H1 (cell line): ENCODE measurements at regions not wholly inside any gene's neighbourhood (a gene's known extent, or its start where the extent isn't known, plus 50 kb on each side); places are given as distances from the start of the nearest gene placed in this dataset.

Experiments
- CTCF ChIA-PET: fragments of 300-600 bp; sonication (Branson Sonifier 250); formaldehyde crosslinking; loops from one replicate; lab custom pipeline; 2021; ENCODE audit not compliant: partially characterized antibody; lab: Charles Lee
- POLR2A ChIA-PET: fragments of 300-600 bp; sonication (Branson Sonifier 250); formaldehyde crosslinking; loops from one replicate; lab custom pipeline; 2021; ENCODE audit warnings: inconsistent platforms; ENCODE audit not compliant: partially characterized antibody; lab: Charles Lee
- DNase-seq, 2 experiments: peaks; one replicate each; pipeline versions ENCODE4 v3.0.0 to v3.0.0-alpha.2; 2010 to 2022; ENCODE audit warnings: low spot score in 2 of 2, low read depth in 1 of 2, mixed read lengths in 1 of 2
- FAIRE-seq: peaks from 2 replicates; lab custom pipeline; 2011; peaks lifted over from hg19 to GRCh38; lab: Jason Lieb, UNC
- H2AFZ ChIP-seq: 2 replicates; pipeline ENCODE4 v1.8.1; 2012; ENCODE audit warnings: low read length, inconsistent platforms
- H2AK5ac ChIP-seq: 2 replicates; pipeline ENCODE4 v1.6.1; 2013; ENCODE audit warnings: low read depth, low read length
- H2BK120ac ChIP-seq: replicated peaks from 2 replicates; pipeline ENCODE3; 2013; ENCODE audit warnings: low read depth, low read length, inconsistent platforms
- H2BK12ac ChIP-seq: 2 replicates; pipeline ENCODE4 v1.6.1; 2013; ENCODE audit warnings: low read depth, low read length
- H2BK15ac ChIP-seq: 2 replicates; pipeline ENCODE4 v1.6.1; 2013; ENCODE audit warnings: low read length
- H2BK20ac ChIP-seq: 2 replicates; pipeline ENCODE4 v1.6.1; 2013; ENCODE audit warnings: low read length
- H2BK5ac ChIP-seq: 2 replicates; pipeline ENCODE4 v1.6.1; 2013; ENCODE audit warnings: low read depth, low read length
- H3K14ac ChIP-seq: 2 replicates; pipeline ENCODE4 v1.6.1; 2013; ENCODE audit warnings: inconsistent platforms; ENCODE audit not compliant: insufficient read length
- H3K18ac ChIP-seq: 2 replicates; pipeline ENCODE4 v1.6.1; 2013; ENCODE audit warnings: low read length; ENCODE audit errors: extremely low read depth
- H3K23ac ChIP-seq: 2 replicates; pipeline ENCODE4 v1.6.1; 2013; ENCODE audit warnings: inconsistent platforms; ENCODE audit not compliant: insufficient read length
- H3K23me2 ChIP-seq: 2 replicates; pipeline ENCODE4 v1.6.1; 2013; ENCODE audit warnings: low read depth, low read length
- H3K27ac ChIP-seq: 2 replicates; pipeline ENCODE4 v1.6.1; 2011; ENCODE audit warnings: low read depth, low read length, inconsistent platforms
- H3K27me3 ChIP-seq, 4 experiments: replicated peaks in 1 of 4; 1 replicate in 1 of 4; 2 replicates in 3 of 4; pipeline versions ENCODE4 v1.6.1 to v1.8.1; 2011 to 2013; ENCODE audit warnings: low read length in 3 of 4, mild to moderate bottlenecking in 3 of 4, inconsistent platforms in 2 of 4, mixed read lengths in 2 of 4, moderate library complexity in 1 of 4; ENCODE audit not compliant: control insufficient read depth in 3 of 4, insufficient read depth in 3 of 4; ENCODE audit errors: extremely low read depth in 1 of 4
- H3K36me3 ChIP-seq, 4 experiments: 2 replicates each; pipeline versions ENCODE4 v1.6.1 to v1.8.1; 2011 to 2013; ENCODE audit warnings: mild to moderate bottlenecking in 4 of 4, low read length in 3 of 4, moderate library complexity in 2 of 4, control low read depth in 1 of 4, inconsistent platforms in 1 of 4; ENCODE audit not compliant: insufficient read depth in 4 of 4, control insufficient read depth in 2 of 4
- H3K4ac ChIP-seq: replicated peaks from 2 replicates; pipeline ENCODE3; 2013; ENCODE audit warnings: low read length, low read depth, mixed read lengths, inconsistent platforms; ENCODE audit not compliant: insufficient read length
- H3K4me1 ChIP-seq, 4 experiments: replicated peaks in 1 of 4; 1 replicate in 1 of 4; 2 replicates in 3 of 4; pipeline versions ENCODE4 v1.6.1 to v1.8.1; 2011 to 2013; ENCODE audit warnings: low read length in 3 of 4, inconsistent platforms in 2 of 4, mixed read lengths in 1 of 4; ENCODE audit not compliant: insufficient read depth in 4 of 4, control insufficient read depth in 3 of 4
- H3K4me2 ChIP-seq, 2 experiments: 2 replicates each; pipeline versions ENCODE4 v1.6.1 to v1.8.1; 2011 to 2013; ENCODE audit warnings: low read depth in 2 of 2, low read length in 2 of 2, control low read depth in 1 of 2, inconsistent platforms in 1 of 2, mild to moderate bottlenecking in 1 of 2; ENCODE audit not compliant: insufficient read depth in 1 of 2
- H3K4me3 ChIP-seq, 4 experiments: fragments of 200-600, 300-600 bp in 1 of 4; sonication (generic), shearing (Covaris generic), sonication (Bioruptor Twin) in 1 of 4; 2 replicates each; pipeline versions ENCODE4 v1.5.1 to v1.8.1; 2011 to 2016; ENCODE audit warnings: low read length in 4 of 4, low read depth in 3 of 4, control low read depth in 2 of 4, inconsistent platforms in 2 of 4, mild to moderate bottlenecking in 2 of 4, mixed read lengths in 1 of 4, moderate library complexity in 1 of 4; ENCODE audit not compliant: insufficient read depth in 2 of 4; ENCODE audit errors: extremely low read depth in 1 of 4
- H3K56ac ChIP-seq: replicated peaks from 2 replicates; pipeline ENCODE3; 2013; ENCODE audit warnings: low read depth, mild to moderate bottlenecking, mixed read lengths, low read length, inconsistent platforms; ENCODE audit not compliant: insufficient read length
- H3K79me1 ChIP-seq: 2 replicates; pipeline ENCODE4 v1.6.1; 2013; ENCODE audit warnings: low read depth, low read length, control low read depth
- H3K79me2 ChIP-seq, 2 experiments: 2 replicates each; pipeline versions ENCODE4 v1.6.1 to v1.8.1; 2012 to 2013; ENCODE audit warnings: low read length in 2 of 2, mild to moderate bottlenecking in 2 of 2, inconsistent platforms in 1 of 2; ENCODE audit not compliant: insufficient read depth in 2 of 2, control insufficient read depth in 1 of 2
- H3K9ac ChIP-seq, 4 experiments: replicated peaks in 1 of 4; 1 replicate in 1 of 4; 2 replicates in 3 of 4; pipeline versions ENCODE4 v1.6.1 to v1.8.1; 2011 to 2013; ENCODE audit warnings: low read depth in 3 of 4, low read length in 3 of 4, control low read depth in 2 of 4, mild to moderate bottlenecking in 2 of 4, moderate library complexity in 2 of 4, inconsistent platforms in 1 of 4; ENCODE audit errors: extremely low read depth in 1 of 4
- H3K9me3 ChIP-seq, 2 experiments: 2 replicates each; pipeline versions ENCODE4 v1.6.1 to v1.8.1; 2012 to 2013; ENCODE audit warnings: mild to moderate bottlenecking in 2 of 2, moderate library complexity in 2 of 2, control low read depth in 1 of 2, inconsistent platforms in 1 of 2, low read depth in 1 of 2, low read length in 1 of 2, mixed read lengths in 1 of 2; ENCODE audit not compliant: insufficient read depth in 2 of 2
- H4K20me1 ChIP-seq, 2 experiments: replicated peaks in 1 of 2; 2 replicates each; pipeline versions ENCODE3 to v1.8.1; 2011 to 2013; ENCODE audit warnings: inconsistent platforms in 2 of 2, low read length in 2 of 2, mild to moderate bottlenecking in 1 of 2; ENCODE audit not compliant: insufficient read depth in 2 of 2, control insufficient read depth in 1 of 2
- H4K5ac ChIP-seq: 2 replicates; pipeline ENCODE4 v1.6.1; 2013; ENCODE audit warnings: low read length, low read depth, mixed read lengths, inconsistent platforms; ENCODE audit not compliant: insufficient read length
- H4K8ac ChIP-seq: 2 replicates; pipeline ENCODE4 v1.8.0; 2013; ENCODE audit warnings: mild to moderate bottlenecking, moderate library complexity, low read length, inconsistent platforms; ENCODE audit not compliant: insufficient read depth; ENCODE audit errors: extremely low read depth
- H4K91ac ChIP-seq: replicated peaks from 2 replicates; pipeline ENCODE3; 2013; ENCODE audit warnings: low read length, mixed read lengths, inconsistent platforms; ENCODE audit not compliant: insufficient read length
- ASH2L ChIP-seq: fragments of 200-600, 300-600 bp; sonication (generic); IDR thresholded peaks from one replicate; pipeline ENCODE4 v1.7.1; 2017; ENCODE audit warnings: low read length
- CHD1 ChIP-seq: IDR thresholded peaks from 2 replicates; pipeline ENCODE4 v1.6.1; 2012; ENCODE audit warnings: low read depth, low read length, improper control_type of control experiment
- CTBP2 ChIP-seq: IDR thresholded peaks from 2 replicates; pipeline ENCODE4 v1.7.0; 2011; ENCODE audit warnings: borderline replicate concordance, mild to moderate bottlenecking, moderate library complexity, mixed read lengths, low read length; ENCODE audit not compliant: insufficient read depth, insufficient read length
- JUND ChIP-seq: IDR thresholded peaks from 2 replicates; pipeline ENCODE4 v1.6.1; 2011; ENCODE audit warnings: mild to moderate bottlenecking, improper control_type of control experiment, low read length
- KDM4A ChIP-seq: IDR thresholded peaks from one replicate; pipeline ENCODE4 v1.7.1; 2012; ENCODE audit warnings: low read depth, mild to moderate bottlenecking, moderate library complexity, low read length, inconsistent platforms; ENCODE audit not compliant: severe bottlenecking
- NRF1 ChIP-seq: IDR thresholded peaks from 2 replicates; pipeline ENCODE4 v1.6.1; 2011; ENCODE audit warnings: mild to moderate bottlenecking, low read depth, low read length, improper control_type of control experiment
- PHF8 ChIP-seq: fragments of 200-600 bp; sonication (generic); conservative IDR thresholded peaks from 2 replicates; pipeline ENCODE4 v1.7.1; 2012; ENCODE audit warnings: low read depth, mild to moderate bottlenecking, inconsistent platforms, low read length, moderate library complexity
- POLR2AphosphoS5 ChIP-seq: IDR thresholded peaks from 2 replicates; pipeline ENCODE4 v1.6.1; 2011; ENCODE audit warnings: low read depth, low read length
- RFX5 ChIP-seq: IDR thresholded peaks from 2 replicates; pipeline ENCODE4 v1.6.1; 2011; ENCODE audit warnings: low read depth, low read length, improper control_type of control experiment, borderline replicate concordance
- SIRT6 ChIP-seq: IDR thresholded peaks from one replicate; pipeline ENCODE4 v1.7.1; 2012; ENCODE audit warnings: low read length, inconsistent platforms
- SIX5 ChIP-seq: IDR thresholded peaks from 2 replicates; pipeline ENCODE4 v1.6.1; 2011; ENCODE audit warnings: mild to moderate bottlenecking, low read depth, low read length
- SP4 ChIP-seq: IDR thresholded peaks from 2 replicates; pipeline ENCODE4 v1.6.1; 2012; ENCODE audit warnings: low read length, inconsistent platforms
- TBP ChIP-seq: IDR thresholded peaks from 2 replicates; pipeline ENCODE4 v1.6.1; 2011; ENCODE audit warnings: low read depth, low read length, improper control_type of control experiment
- WGBS, 2 experiments: shearing (Covaris generic) in 1 of 2; methylation state at CpG; one replicate each; pipeline versions ENCODE4 v1.1.6 to v1.1.7; 2013 to 2015; ENCODE audit warnings: low lambda C conversion rate in 2 of 2, mixed read lengths in 2 of 2, inconsistent platforms in 1 of 2, low coverage in 1 of 2, missing lambda C conversion rate in 1 of 2; ENCODE audit not compliant: insufficient replicate concordance in 2 of 2, insufficient coverage in 1 of 2, insufficient read length in 1 of 2; ENCODE audit errors: extremely low coverage in 1 of 2, missing lambda C conversion rate in 1 of 2; 5-methylcytosine and 5-hydroxymethylcytosine counted together
- TF ChIP-seq, protein P1 (sequence below): IDR thresholded peaks from 2 replicates; pipeline ENCODE4 v1.6.1; 2012; ENCODE audit warnings: low read length, inconsistent platforms

DNA sequence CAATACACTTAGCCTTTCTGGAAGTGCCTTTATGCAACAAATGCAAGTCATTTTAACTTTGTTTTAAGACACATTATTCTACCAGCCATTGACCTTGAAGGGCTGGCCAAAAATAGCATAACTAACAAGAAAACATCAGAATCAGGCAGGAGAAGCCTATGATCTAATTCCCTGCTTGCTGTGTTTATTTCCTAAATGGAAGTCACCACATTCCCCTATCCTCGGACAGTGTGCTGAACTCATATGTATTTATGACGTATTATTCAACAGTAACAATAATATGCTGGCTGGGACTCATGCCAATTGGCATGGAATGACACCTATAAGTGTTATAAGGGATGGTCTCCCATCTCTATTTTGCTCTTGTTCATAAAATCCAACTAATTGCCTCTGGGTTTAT is 140.7 kb downstream of the MAP3K7 start:
- FAIRE-seq (no peak), DNase-seq (no peak)
- ChIA-PET CTCF (interaction anchor here (1.4 kb wide), 1 partner anchor 53 kb away, joined by 5 read pairs; no protein-coding TSS in a partner anchor), POLR2A (no interaction called here)
- H3K4me3 ChIP-seq = no peak overlapping the region
- H3K79me2 ChIP-seq = no peaks in the 10 kb centered on the region
- no peak overlapping the region for H2BK15ac ChIP-seq
- H4K20me1 ChIP-seq = no peaks in the 10 kb centered on the region
- H3K27ac ChIP-seq = no peak overlapping the region
- H2BK120ac ChIP-seq = no peak overlapping the region
- H3K4me2 ChIP-seq = no peak overlapping the region
- no peak overlapping the region for H2AK5ac ChIP-seq
- no peak overlapping the region for H2BK5ac ChIP-seq
- no peak overlapping the region for H3K18ac ChIP-seq
- H4K5ac ChIP-seq = no peak overlapping the region
- H3K4ac ChIP-seq = no peak overlapping the region
- no peaks in the 10 kb centered on the region for H3K9me3 ChIP-seq
- no peak overlapping the region for H2BK12ac ChIP-seq
- no peak overlapping the region for H3K14ac ChIP-seq
- TF ChIP-seq KDM4A (no peak), SP4 (no peak), PHF8 (no peak), NRF1 (no peak), TBP (no peak), JUND (no peak), SIRT6 (no peak), POLR2AphosphoS5 (no peak), RFX5 (no peak), CTBP2 (no peak), ASH2L (no peak), SIX5 (no peak), CHD1 (no peak)
- TF ChIP-seq, protein P1, sequence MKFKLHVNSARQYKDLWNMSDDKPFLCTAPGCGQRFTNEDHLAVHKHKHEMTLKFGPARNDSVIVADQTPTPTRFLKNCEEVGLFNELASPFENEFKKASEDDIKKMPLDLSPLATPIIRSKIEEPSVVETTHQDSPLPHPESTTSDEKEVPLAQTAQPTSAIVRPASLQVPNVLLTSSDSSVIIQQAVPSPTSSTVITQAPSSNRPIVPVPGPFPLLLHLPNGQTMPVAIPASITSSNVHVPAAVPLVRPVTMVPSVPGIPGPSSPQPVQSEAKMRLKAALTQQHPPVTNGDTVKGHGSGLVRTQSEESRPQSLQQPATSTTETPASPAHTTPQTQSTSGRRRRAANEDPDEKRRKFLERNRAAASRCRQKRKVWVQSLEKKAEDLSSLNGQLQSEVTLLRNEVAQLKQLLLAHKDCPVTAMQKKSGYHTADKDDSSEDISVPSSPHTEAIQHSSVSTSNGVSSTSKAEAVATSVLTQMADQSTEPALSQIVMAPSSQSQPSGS = no peak
- H3K9ac ChIP-seq = no peak overlapping the region
- H3K27me3 ChIP-seq = no peaks in the 10 kb centered on the region
- H2AFZ ChIP-seq = no peak overlapping the region
- no peak overlapping the region for H2BK20ac ChIP-seq
- no peaks in the 10 kb centered on the region for H3K79me1 ChIP-seq
- H3K23me2 ChIP-seq = no peaks in the 10 kb centered on the region
- H4K8ac ChIP-seq = no peak overlapping the region
- peaks cover 7 to 21% (median 14%) of the 10 kb centered on the region in 4 experiments; a peak in 6 of 7 replicates for H3K4me1 ChIP-seq
- H3K56ac ChIP-seq = no peak overlapping the region
- H4K91ac ChIP-seq = no peak overlapping the region
- 92% methylated on average over 2 of the region's 2 CpGs; no CpG with 5 or more reads in 1 of the 2 experiments for WGBS, 2 experiments
- no peak overlapping the region for H3K23ac ChIP-seq
- no peaks in the 10 kb centered on the region for H3K36me3 ChIP-seq
